GM12873 (cell line): ENCODE measurements at regions not wholly inside any gene's neighbourhood (a gene's known extent, or its start where the extent isn't known, plus 50 kb on each side); places are given as distances from the start of the nearest gene placed in this dataset.

Experiments used
- TF ChIP-seq, protein P1 (sequence below): IDR thresholded peaks from 2 replicates; pipeline ENCODE4 v1.5.1; 2012; ENCODE audit warnings: low read depth, mild to moderate bottlenecking, moderate library complexity, low read length, control low read depth; ENCODE audit not compliant: insufficient read depth; ENCODE audit errors: missing control alignments

- TF ChIP-seq, protein P1, sequence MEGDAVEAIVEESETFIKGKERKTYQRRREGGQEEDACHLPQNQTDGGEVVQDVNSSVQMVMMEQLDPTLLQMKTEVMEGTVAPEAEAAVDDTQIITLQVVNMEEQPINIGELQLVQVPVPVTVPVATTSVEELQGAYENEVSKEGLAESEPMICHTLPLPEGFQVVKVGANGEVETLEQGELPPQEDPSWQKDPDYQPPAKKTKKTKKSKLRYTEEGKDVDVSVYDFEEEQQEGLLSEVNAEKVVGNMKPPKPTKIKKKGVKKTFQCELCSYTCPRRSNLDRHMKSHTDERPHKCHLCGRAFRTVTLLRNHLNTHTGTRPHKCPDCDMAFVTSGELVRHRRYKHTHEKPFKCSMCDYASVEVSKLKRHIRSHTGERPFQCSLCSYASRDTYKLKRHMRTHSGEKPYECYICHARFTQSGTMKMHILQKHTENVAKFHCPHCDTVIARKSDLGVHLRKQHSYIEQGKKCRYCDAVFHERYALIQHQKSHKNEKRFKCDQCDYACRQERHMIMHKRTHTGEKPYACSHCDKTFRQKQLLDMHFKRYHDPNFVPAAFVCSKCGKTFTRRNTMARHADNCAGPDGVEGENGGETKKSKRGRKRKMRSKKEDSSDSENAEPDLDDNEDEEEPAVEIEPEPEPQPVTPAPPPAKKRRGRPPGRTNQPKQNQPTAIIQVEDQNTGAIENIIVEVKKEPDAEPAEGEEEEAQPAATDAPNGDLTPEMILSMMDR = no peak
These were observed 117.9 kb upstream of the TRAM1L1 start for GRCh38 chr4:117203231-117203630.

GRCh38 chr4:117210551-117210950, 125.2 kb upstream of the TRAM1L1 start:
- TF ChIP-seq, protein P1 = no peak

DNA sequence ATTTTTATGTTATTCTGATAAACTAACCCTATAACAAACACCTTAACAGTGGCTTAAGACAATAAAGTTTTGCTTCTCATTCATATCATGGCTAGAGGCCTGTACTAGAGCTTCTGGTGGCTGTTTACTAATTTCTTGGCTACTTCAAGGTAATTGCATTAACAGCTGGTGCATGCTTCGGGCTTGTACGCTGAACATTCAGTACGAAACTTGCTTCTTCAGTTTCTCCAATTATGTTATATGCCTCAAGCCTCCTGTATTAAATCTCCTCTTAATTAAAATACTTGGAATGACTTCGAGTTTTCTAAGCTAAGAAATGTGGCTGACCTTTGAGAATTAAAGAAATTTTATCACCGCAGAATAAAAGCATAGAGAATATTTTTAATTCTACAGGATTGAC, 138.9 kb upstream of the TRAM1L1 start:
- TF ChIP-seq, protein P1 = no peak

GRCh38 chr4:117225471-117225870, 140.1 kb upstream of the TRAM1L1 start:
- TF ChIP-seq, protein P1 = no peak

- TF ChIP-seq, protein P1 = no peak
These were observed 142.5 kb upstream of the TRAM1L1 start for GRCh38 chr4:117227925-117228324.

DNA sequence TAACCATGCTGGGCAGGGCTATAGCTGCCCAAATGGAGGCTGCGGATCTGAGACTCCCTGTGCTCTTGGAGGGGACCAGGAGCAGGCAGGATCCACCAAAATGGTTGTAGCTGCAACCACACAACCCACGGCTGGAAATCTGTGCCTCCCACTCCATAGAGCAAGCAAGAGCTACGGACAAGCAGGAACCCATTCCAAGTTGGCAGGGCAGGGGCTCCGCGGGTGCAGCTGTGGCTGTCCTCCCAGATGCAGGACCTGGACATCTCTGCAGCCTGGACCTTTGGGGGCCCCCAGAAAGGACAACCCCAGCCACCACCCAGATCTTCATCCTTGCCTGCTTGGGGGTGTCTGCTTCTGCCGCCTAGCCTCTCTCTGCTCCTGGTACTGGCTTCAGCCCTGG, 154.1 kb upstream of the TRAM1L1 start:
- TF ChIP-seq, protein P1 = no peak

GRCh38 chr4:117249333-117249732, 164.0 kb upstream of the TRAM1L1 start:
- TF ChIP-seq, protein P1 = no peak
